T follicular helper cell (primary cell): ENCODE measurements at regions not wholly inside any gene's neighbourhood (a gene's known extent, or its start where the extent isn't known, plus 50 kb on each side); places are given as distances from the start of the nearest gene placed in this dataset.
"Not testable (repeated sequence)": the region's sequence is repeated elsewhere in the genome, so short reads cannot be mapped to it uniquely, and the experiment has no call there.

Experiments used
- DNase-seq: peaks from one replicate; pipeline ENCODE4 v3.0.0-alpha.2; 2020; ENCODE audit warnings: low read depth

GRCh38 chr9:81002906-81003305, 686.4 kb downstream of the TLE1 start:
- no peak for DNase-seq

- DNase-seq, result no peak
Observed at GRCh38 chr9:81002242-81002641, 687.1 kb downstream of the TLE1 start.

- no peak for DNase-seq
Observed at GRCh38 chr9:80995759-80996158, 693.6 kb downstream of the TLE1 start.

GRCh38 chr9:80994892-80995291, 694.5 kb downstream of the TLE1 start:
- no peak for DNase-seq

GRCh38 chr9:80985595-80985994, 703.8 kb downstream of the TLE1 start:
- DNase-seq, result not testable (repeated sequence)

- DNase-seq, result no peak
Observed at GRCh38 chr9:80976403-80976802, 712.9 kb downstream of the TLE1 start.

GRCh38 chr9:80970377-80970776, 719.0 kb downstream of the TLE1 start:
- not testable (repeated sequence) for DNase-seq

- no peak for DNase-seq
Observed at GRCh38 chr9:80968611-80969010, 720.7 kb downstream of the TLE1 start.

- no peak for DNase-seq
Observed at GRCh38 chr9:80964914-80965313, 724.4 kb downstream of the TLE1 start.

- DNase-seq, result no peak
Observed at GRCh38 chr9:80964374-80964773, 725.0 kb downstream of the TLE1 start.

GRCh38 chr9:80957801-80958200, 731.5 kb downstream of the TLE1 start:
- no peak for DNase-seq

- no peak for DNase-seq
Observed at GRCh38 chr9:80954521-80954920, 734.8 kb downstream of the TLE1 start.

- no peak for DNase-seq
Observed at GRCh38 chr9:80952363-80952922, 736.9 kb downstream of the TLE1 start.

- DNase-seq, result no peak
Observed at GRCh38 chr9:80951675-80952074, 737.7 kb downstream of the TLE1 start.

GRCh38 chr9:80948876-80949275, 740.5 kb downstream of the TLE1 start:
- DNase-seq, result no peak

GRCh38 chr9:80948066-80948465, 741.3 kb downstream of the TLE1 start:
- no peak for DNase-seq

- DNase-seq, result no peak
Observed at GRCh38 chr9:80946496-80947170, 742.7 kb downstream of the TLE1 start.

- no peak for DNase-seq
Observed at GRCh38 chr9:80945436-80945835, 743.9 kb downstream of the TLE1 start.

GRCh38 chr9:80937645-80938044, 751.7 kb downstream of the TLE1 start:
- no peak for DNase-seq

GRCh38 chr9:80934095-80934494, 755.3 kb downstream of the TLE1 start:
- no peak for DNase-seq

- DNase-seq, result no peak
Observed at GRCh38 chr9:80932947-80933780, 756.2 kb downstream of the TLE1 start.

GRCh38 chr9:80932181-80932580, 757.2 kb downstream of the TLE1 start:
- DNase-seq, result no peak

GRCh38 chr9:80931163-80931562, 758.2 kb downstream of the TLE1 start:
- DNase-seq, result no peak
